PC-3 (cell line): ENCODE measurements at regions not wholly inside any gene's neighbourhood (a gene's known extent, or its start where the extent isn't known, plus 50 kb on each side); places are given as distances from the start of the nearest gene placed in this dataset.

Experiments
- ATAC-seq: fragments of 200-7000 bp; cut with Tn5 transposase; 2 replicates; pipeline ENCODE4 v1.9.1; 2020; ENCODE audit warnings: mild to moderate bottlenecking, moderate library complexity
- BruUV-seq: library from RNA; stranded (reverse); fragments of 400-500 nt; replicated peaks from 2 replicates; lab custom pipeline; 2021; lab: Mats Ljungman, UMichigan
- CTCF ChIA-PET: fragments of 300-600 bp; sonication (Branson Sonifier 250); formaldehyde crosslinking; loops from one replicate; lab custom pipeline; 2022; ENCODE audit warnings: antibody characterized with exemption; lab: Charles Lee
- POLR2A ChIA-PET: fragments of 300-600 bp; sonication (Branson Sonifier 250); formaldehyde crosslinking; loops from one replicate; lab custom pipeline; 2022; ENCODE audit warnings: antibody characterized with exemption; ENCODE audit not compliant: unreplicated experiment; lab: Charles Lee
- DNase-seq: peaks from one replicate; pipeline ENCODE4 v3.0.0-alpha.2; 2015
- H2AFZ ChIP-seq: fragments of 300-600 bp; sonication (generic); 2 replicates; pipeline ENCODE4 v1.6.0; 2016; ENCODE audit warnings: antibody characterized with exemption, low read length
- H3F3A ChIP-seq: fragments of 300-600 bp; sonication (generic); one replicate; pipeline ENCODE4 v1.6.0; 2017; ENCODE audit warnings: antibody characterized with exemption, low read length, control low read depth, mild to moderate bottlenecking; ENCODE audit not compliant: unreplicated experiment
- H3K27ac ChIP-seq: fragments of 300-600 bp; sonication (generic); 2 replicates; pipeline ENCODE4 v1.5.1; 2016; ENCODE audit warnings: mild to moderate bottlenecking, low read length
- H3K27me3 ChIP-seq: fragments of 300-600 bp; sonication (generic); 2 replicates; pipeline ENCODE4 v1.6.1; 2016; ENCODE audit warnings: low read length, mixed read lengths
- H3K36me3 ChIP-seq: fragments of 300-600 bp; sonication (generic); 2 replicates; pipeline ENCODE4 v1.6.1; 2016; ENCODE audit warnings: low read depth, mixed run types, low read length, mixed read lengths
- H3K4me1 ChIP-seq: fragments of 300-600 bp; sonication (generic); 2 replicates; pipeline ENCODE4 v1.5.1; 2016; ENCODE audit warnings: low read length; ENCODE audit not compliant: insufficient read depth
- H3K4me2 ChIP-seq: fragments of 300-600 bp; sonication (generic); 2 replicates; pipeline ENCODE4 v1.6.0; 2016; ENCODE audit warnings: low read length
- H3K4me3 ChIP-seq: fragments of 300-600 bp; sonication (generic); 2 replicates; pipeline ENCODE4 v1.5.1; 2016; ENCODE audit warnings: mild to moderate bottlenecking, low read length, mixed read lengths
- H3K79me2 ChIP-seq: fragments of 300-600 bp; sonication (generic); 2 replicates; pipeline ENCODE4 v1.6.1; 2017; ENCODE audit warnings: low read length, mixed read lengths
- H3K9ac ChIP-seq: fragments of 300-600 bp; sonication (generic); 2 replicates; pipeline ENCODE4 v1.6.0; 2016; ENCODE audit warnings: mild to moderate bottlenecking, low read length
- H3K9me2 ChIP-seq: fragments of 300-600 bp; sonication (generic); replicated peaks from 2 replicates; pipeline ENCODE4 v1.6.1; 2016; ENCODE audit warnings: mixed run types, low read length, mixed read lengths
- H3K9me3 ChIP-seq: fragments of 300-600 bp; sonication (generic); 2 replicates; pipeline ENCODE4 v1.6.1; 2016; ENCODE audit warnings: low read length, mixed read lengths
- H4K20me1 ChIP-seq: fragments of 300-600 bp; sonication (generic); 2 replicates; pipeline ENCODE4 v1.6.1; 2016; ENCODE audit warnings: low read length, mixed read lengths
- EZH2 ChIP-seq: fragments of 300-600 bp; sonication (generic); IDR thresholded peaks from one replicate; pipeline ENCODE4 v1.6.1; 2017; ENCODE audit warnings: antibody characterized with exemption, mild to moderate bottlenecking, low read length; ENCODE audit not compliant: unreplicated experiment
- EZH2phosphoT487 ChIP-seq: fragments of 300-600 bp; sonication (generic); IDR thresholded peaks from 2 replicates; pipeline ENCODE4 v1.6.1; 2018; ENCODE audit warnings: mild to moderate bottlenecking, antibody characterized with exemption, low read length, borderline replicate concordance
- intact Hi-C: fragments of 100-400 bp; cut with micrococcal nuclease; formaldehyde crosslinking; loops from 2 replicates; pipeline ENCODE4 v1.9.0; 2023
- TF ChIP-seq, protein P1 (sequence below): fragments of 300-600 bp; sonication (generic); conservative IDR thresholded peaks from 2 replicates; pipeline ENCODE4 v1.5.1; 2017; ENCODE audit warnings: antibody characterized with exemption, low read depth, mild to moderate bottlenecking, low read length

GRCh38 chr5:116389601-116390000 lies 185.0 kb downstream of the SEMA6A start:
- Histone ChIP-seq H3K4me3 (no peak overlapping the region), H3K9me2 (no peaks in the 10 kb centered on the region), H3K9ac (no peak overlapping the region), H3F3A (no peaks in the 10 kb centered on the region), H3K27me3 (no peaks in the 10 kb centered on the region), H2AFZ (no peak overlapping the region), H3K79me2 (no peaks in the 10 kb centered on the region), H3K36me3 (no peaks in the 10 kb centered on the region), H3K4me1 (0 out of 2 replicates have a peak, but pooled peaks cover 3% of the 10 kb centered on the region), H3K4me2 (no peak overlapping the region), H3K9me3 (no peaks in the 10 kb centered on the region), H4K20me1 (no peaks in the 10 kb centered on the region), H3K27ac (no peak overlapping the region)
- intact Hi-C loops: no loop called here
- CTCF ChIA-PET: no interaction called here
- no TSS peak for BruUV-seq
- POLR2A ChIA-PET: no interaction called here
- TF ChIP-seq, protein P1, sequence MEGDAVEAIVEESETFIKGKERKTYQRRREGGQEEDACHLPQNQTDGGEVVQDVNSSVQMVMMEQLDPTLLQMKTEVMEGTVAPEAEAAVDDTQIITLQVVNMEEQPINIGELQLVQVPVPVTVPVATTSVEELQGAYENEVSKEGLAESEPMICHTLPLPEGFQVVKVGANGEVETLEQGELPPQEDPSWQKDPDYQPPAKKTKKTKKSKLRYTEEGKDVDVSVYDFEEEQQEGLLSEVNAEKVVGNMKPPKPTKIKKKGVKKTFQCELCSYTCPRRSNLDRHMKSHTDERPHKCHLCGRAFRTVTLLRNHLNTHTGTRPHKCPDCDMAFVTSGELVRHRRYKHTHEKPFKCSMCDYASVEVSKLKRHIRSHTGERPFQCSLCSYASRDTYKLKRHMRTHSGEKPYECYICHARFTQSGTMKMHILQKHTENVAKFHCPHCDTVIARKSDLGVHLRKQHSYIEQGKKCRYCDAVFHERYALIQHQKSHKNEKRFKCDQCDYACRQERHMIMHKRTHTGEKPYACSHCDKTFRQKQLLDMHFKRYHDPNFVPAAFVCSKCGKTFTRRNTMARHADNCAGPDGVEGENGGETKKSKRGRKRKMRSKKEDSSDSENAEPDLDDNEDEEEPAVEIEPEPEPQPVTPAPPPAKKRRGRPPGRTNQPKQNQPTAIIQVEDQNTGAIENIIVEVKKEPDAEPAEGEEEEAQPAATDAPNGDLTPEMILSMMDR: no peak
- TF ChIP-seq EZH2phosphoT487 (no peak), EZH2 (no peak)
- peak; percentile 58 for DNase-seq
- ATAC-seq: peak; percentile 42

GRCh38 chr5:116388564-116389258 lies 185.9 kb downstream of the SEMA6A start:
- DNase-seq (no peak), ATAC-seq (no peak)
- TF ChIP-seq EZH2 (no peak), EZH2phosphoT487 (no peak)
- TF ChIP-seq, protein P1: no peak
- H3F3A ChIP-seq: no peaks in the 10 kb centered on the region
- H4K20me1 ChIP-seq: no peaks in the 10 kb centered on the region
- 0 out of 2 replicates have a peak, but pooled peaks cover 3% of the 10 kb centered on the region for H3K4me1 ChIP-seq
- H3K79me2 ChIP-seq: no peaks in the 10 kb centered on the region
- POLR2A ChIA-PET: no interaction called here
- H3K4me3 ChIP-seq: no peak overlapping the region
- no peaks in the 10 kb centered on the region for H3K9me2 ChIP-seq
- no peak overlapping the region for H2AFZ ChIP-seq
- intact Hi-C loops: no loop called here
- no peaks in the 10 kb centered on the region for H3K36me3 ChIP-seq
- no peaks in the 10 kb centered on the region for H3K9me3 ChIP-seq
- H3K27ac ChIP-seq: no peak overlapping the region
- CTCF ChIA-PET: no interaction called here
- no peaks in the 10 kb centered on the region for H3K27me3 ChIP-seq
- no peak overlapping the region for H3K4me2 ChIP-seq
- no TSS peak for BruUV-seq
- no peak overlapping the region for H3K9ac ChIP-seq

GRCh38 chr5:116387738-116388137 lies 186.9 kb downstream of the SEMA6A start:
- intact Hi-C loops: no loop called here
- H3K27ac ChIP-seq: no peak overlapping the region
- BruUV-seq: no TSS peak
- no peaks in the 10 kb centered on the region for H3K9me2 ChIP-seq
- H3K4me3 ChIP-seq: no peak overlapping the region
- no peak overlapping the region for H3K9ac ChIP-seq
- ChIA-PET POLR2A (no interaction called here), CTCF (no interaction called here)
- TF ChIP-seq EZH2: no peak
- TF ChIP-seq, protein P1: no peak
- no peak overlapping the region for H3K4me2 ChIP-seq
- no peak for DNase-seq
- H2AFZ ChIP-seq: no peak overlapping the region
- H3F3A ChIP-seq: no peaks in the 10 kb centered on the region
- ATAC-seq: no peak
- no peaks in the 10 kb centered on the region for H3K9me3 ChIP-seq
- no peaks in the 10 kb centered on the region for H3K36me3 ChIP-seq
- H3K4me1 ChIP-seq: 0 out of 2 replicates have a peak, but pooled peaks cover 3% of the 10 kb centered on the region
- no peaks in the 10 kb centered on the region for H3K79me2 ChIP-seq
- H4K20me1 ChIP-seq: no peaks in the 10 kb centered on the region
- no peaks in the 10 kb centered on the region for H3K27me3 ChIP-seq
